NCI-H2171 treated with DMSO at 0.1 percent for 48 hours (cell line): ENCODE measurements at regions not wholly inside any gene's neighbourhood (a gene's known extent, or its start where the extent isn't known, plus 50 kb on each side); places are given as distances from the start of the nearest gene placed in this dataset.

Source experiments
- DNase-seq: peaks from one replicate; lab custom pipeline; 2025; lab: John Stamatoyannopoulos, UW

DNA sequence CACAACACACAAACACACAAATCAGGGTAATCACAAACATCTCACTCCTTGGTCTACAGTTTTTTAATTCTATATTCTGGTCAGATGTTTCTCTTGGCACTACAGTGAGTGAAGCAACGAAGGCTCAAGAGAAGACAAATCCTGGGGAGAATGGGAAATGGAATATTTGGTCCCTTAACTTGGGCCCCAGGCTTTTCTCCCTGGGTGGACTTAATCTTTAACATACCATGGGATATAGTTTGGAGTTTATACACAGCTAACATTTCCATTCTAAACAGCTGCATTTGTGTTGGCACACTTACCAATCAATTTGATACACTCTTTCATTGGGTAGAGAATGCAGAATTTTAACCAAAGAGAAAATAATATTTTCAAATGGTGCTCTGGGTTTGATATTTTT is 1132.6 kb upstream of the SLC10A2 start:
- DNase-seq = no peak

DNA sequence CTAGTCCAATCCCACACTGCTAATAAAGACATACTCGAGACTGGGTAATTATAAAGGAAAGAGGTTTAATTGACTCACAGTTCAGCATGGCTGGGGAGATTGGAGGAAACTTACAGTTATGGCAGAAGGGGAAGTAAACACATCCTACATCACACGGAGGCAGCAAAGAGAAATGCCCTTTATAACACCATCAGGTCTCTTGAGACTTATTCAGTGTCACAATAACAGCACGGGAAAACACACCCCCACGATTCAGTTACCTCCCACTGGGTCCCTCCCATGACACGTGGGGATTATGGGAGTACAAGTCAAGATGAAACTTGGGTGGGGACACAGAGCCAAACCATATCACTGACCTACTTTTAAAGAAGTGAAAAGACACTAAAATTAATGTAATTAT is 1130.4 kb upstream of the SLC10A2 start:
- DNase-seq = peak; percentile 22

DNA sequence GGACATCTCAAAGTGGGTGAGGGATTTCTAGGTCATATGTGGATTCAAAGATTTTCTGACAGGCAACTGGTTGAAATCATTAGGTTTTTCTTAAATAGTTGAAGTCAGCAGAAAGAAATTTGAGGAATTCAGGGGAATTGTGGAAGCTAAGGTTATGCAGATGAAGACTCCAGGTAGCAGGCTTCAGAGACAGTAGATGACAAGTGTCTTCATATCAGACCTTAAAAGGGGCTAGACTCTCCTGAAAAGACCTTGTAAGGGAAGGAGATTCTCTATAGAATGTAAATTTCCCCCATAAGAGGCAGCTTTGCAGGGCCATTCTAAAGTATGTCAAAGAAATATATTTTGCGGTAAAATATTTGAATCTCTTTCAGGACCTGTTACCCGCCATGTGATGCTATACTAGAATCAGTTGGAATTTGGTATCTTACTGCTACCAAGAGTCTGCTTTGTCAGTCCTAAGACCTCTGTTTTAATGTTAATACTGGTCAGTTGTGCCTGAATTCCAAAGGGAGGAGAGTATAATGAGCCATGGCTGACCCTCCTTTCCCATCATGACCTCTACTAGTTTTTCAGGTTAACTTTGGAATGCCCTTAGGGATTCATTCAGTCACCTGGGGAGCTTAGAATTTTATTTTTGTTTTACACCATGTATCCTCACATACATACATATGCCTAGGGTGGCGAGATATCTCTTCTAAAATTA is 1115.5 kb upstream of the SLC10A2 start:
- DNase-seq = no peak

DNA sequence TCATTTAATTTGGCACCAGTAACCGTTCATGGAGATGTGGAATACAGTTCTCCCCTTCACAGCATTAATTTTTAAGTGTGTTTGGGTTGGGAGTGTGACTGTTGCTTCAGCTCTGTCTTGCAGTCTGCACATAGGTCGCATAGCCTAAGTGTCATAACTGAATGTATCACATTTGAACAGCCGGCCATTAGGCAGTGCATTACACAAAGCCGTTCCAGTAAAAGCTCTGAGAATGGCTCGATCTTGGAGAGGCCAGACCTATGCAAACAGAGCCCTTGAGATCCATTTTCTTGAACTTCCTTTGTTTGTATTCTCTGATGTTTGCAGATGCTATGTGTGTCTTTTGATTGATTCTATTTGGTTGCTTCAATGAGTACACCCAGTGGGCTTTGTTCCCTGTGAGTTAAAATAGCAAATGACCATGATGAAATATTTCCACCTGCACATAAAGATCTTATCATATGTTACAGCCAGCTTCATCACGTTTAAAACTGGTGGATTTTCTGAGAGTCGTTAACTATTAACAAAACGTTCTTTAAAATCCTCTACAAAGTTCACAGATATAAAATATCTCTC is 1104.9 kb upstream of the SLC10A2 start:
- no peak for DNase-seq

- no peak for DNase-seq
Observed at GRCh38 chr13:104163866-104164630, 1097.8 kb upstream of the SLC10A2 start.

- DNase-seq = no peak
Observed at GRCh38 chr13:104160536-104160935, 1094.3 kb upstream of the SLC10A2 start.

DNA sequence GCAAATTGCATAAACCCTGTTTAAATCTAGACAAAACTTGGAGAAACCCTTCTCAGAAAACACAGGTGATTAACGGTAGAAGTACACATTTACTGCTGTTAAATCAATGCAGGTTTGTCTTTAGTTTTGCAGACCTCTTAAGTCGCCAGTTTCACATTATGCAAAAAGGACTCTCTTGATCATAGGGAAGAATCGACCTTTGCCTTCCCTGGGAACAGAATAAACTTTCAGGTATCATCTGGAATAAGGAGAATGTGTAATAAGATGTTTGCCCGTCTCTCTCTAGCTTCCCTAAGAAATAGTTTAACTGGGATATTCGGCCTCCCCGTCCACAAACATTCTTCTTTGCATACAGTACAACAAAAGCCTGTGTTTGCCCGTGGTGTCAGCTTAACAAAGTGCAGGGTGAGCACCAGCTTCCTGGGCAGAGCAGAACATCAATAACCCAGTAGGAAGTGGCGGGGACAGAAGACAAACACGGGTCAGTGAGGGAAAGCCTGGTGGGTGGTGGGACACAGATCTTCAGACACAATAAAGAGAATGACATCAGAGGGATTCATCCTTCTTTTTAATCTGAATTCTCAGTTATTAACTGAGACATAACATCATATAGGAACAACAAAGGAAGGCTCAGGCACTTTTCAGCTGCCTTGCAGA is 1077.7 kb upstream of the SLC10A2 start:
- no peak for DNase-seq

- no peak for DNase-seq
Observed at GRCh38 chr13:104140552-104140951, 1074.3 kb upstream of the SLC10A2 start.

DNA sequence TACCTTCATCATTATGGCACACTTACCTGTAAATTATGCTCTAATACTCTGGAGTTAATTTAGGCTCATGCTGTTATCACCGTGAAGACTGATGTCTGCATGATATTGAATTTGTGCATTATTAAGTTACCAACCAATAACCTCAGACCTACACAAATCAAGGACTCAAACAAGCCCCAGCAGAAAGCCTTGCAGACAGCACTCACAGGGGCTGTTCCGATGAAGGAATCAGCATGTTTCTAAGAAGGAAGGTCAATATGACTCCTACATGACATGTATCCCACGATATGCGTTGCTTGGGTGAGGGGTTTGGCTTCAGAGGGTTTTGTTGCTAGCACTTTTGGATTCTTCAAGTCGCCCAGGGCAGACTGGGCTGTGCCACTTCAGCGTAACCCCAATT is 1071.2 kb upstream of the SLC10A2 start:
- DNase-seq = no peak

DNA sequence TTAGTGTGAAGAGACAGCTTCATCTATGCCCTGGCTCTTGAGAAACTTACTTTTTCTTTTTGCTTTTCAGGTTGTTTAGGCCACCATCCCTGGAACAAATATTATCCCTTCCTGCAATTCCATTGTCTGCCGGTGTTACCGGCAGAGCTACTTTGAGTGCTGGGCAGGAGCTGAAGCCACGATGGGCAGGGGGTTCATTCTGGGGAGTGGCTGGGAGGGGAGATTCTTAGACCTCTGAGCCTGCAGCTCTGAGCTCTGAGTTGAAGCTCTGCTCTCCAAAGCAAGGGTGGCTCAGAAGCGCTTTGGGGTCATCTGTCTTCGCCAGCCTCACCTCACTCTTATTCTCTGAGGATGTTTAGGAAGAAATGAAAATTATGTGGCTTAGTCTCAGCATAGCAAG is 1066.6 kb upstream of the SLC10A2 start:
- DNase-seq = no peak

GRCh38 chr13:104114101-104114500 is 1047.9 kb upstream of the SLC10A2 start:
- DNase-seq = peak; percentile 10

- no peak for DNase-seq
Observed at GRCh38 chr13:104111031-104111430, 1044.8 kb upstream of the SLC10A2 start.

- DNase-seq = no peak
Observed at GRCh38 chr13:104106705-104107393, 1040.6 kb upstream of the SLC10A2 start.

DNA sequence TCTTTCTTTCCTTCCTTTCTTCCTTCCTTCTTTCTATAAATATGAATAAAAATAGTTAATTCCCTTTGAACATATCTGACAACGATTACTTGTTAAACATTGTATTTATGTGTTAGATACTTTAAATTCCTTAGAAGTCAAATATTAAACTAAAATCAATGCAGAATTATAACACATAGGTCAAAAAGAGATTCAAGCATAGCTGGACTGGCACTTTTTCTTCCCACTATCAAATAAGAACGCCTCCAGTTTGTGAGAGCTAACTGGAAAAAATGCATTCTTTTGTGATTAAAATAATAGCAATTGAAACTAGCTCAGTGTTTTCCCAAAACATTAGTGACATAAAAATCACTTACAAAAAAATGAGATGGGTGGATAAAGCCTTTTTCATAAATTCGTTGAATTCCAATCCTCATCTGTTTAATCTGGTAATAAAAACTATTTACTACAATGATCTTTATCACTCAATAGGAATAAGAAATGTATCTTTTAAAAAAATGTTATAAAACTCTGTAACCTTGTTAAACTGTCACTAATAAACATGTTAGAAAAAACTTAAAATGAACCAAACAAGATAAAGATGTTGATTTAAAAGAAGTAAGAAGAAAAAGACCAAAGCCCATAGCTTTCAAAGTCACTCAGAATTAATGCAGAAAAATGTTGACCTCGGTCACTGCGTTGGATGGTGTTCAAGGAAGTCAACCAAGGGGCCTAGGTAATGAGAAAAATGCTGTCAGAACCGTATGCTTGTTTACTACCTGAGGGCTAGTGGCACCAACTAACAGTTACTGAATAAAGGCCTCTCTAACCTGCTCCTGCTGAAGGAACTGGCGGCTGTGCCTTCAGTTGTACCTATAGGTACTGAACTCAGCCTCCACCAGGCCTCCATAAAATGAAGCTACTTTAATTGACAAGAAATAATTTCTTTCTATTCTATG is 1039.5 kb upstream of the SLC10A2 start:
- no peak for DNase-seq

- DNase-seq = no peak
Observed at GRCh38 chr13:104099750-104100149, 1033.5 kb upstream of the SLC10A2 start.

GRCh38 chr13:104098421-104098820 is 1032.2 kb upstream of the SLC10A2 start:
- DNase-seq = no peak

- DNase-seq = no peak
Observed at GRCh38 chr13:104086759-104087158, 1020.5 kb upstream of the SLC10A2 start.

GRCh38 chr13:104086210-104086609 is 1020.0 kb upstream of the SLC10A2 start:
- no peak for DNase-seq

GRCh38 chr13:104085611-104086010 is 1019.4 kb upstream of the SLC10A2 start:
- no peak for DNase-seq

DNA sequence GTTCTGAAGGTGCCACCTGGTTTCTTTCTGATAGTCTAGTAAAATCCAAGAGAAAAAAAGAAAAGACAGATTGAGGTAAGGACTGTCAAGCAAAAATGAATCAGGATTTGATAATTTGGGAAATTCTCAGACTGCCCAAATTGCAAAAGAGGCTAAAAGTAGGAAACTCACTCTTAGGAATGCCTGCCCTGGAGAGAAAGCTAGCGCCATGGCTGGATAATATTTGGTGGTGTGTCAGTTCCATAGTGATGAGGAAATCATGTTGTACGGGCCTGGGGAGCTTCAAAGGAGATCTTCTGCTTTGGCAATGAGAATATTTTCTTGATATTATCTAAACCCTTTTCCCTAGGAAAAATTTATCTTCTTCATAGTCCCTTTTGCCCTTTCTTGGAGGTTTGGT is 1008.1 kb upstream of the SLC10A2 start:
- no peak for DNase-seq

DNA sequence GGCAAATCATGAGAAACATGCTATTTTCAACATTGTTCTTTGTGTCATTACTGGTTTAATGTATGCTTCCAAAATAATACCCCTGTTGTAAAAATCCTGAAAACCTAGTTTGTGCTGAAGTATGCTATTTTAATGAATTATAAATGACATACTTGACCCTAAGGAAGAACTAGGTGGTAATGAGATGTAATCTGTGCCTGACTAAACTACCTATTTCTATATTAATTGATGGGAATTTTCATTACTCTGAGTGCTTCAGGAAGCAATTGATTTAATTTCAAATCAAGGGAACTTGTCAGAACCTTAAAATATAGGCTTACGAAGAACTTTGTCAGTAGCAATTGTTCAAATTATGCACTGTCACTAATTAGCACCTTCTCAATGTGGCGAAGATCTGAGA is 1005.6 kb upstream of the SLC10A2 start:
- no peak for DNase-seq
